GM23338 (cell line): ENCODE measurements at regions not wholly inside any gene's neighbourhood (a gene's known extent, or its start where the extent isn't known, plus 50 kb on each side); places are given as distances from the start of the nearest gene placed in this dataset.

ENCODE experiments used
- ATAC-seq: fragments of 200-7000 bp; cut with Tn5 transposase; 3 replicates; pipeline ENCODE4 v1.9.1; 2020
- DNase-seq: peaks from one replicate; pipeline ENCODE4 v3.0.0-alpha.2; 2015; ENCODE audit warnings: low spot score
- H2AFZ ChIP-seq: fragments of 200-600 bp; sonication (generic); 2 replicates; pipeline ENCODE4 v1.8.0; 2016; ENCODE audit warnings: antibody characterized with exemption, mild to moderate bottlenecking, moderate library complexity
- H3F3A ChIP-seq: fragments of 200-600 bp; sonication (generic); replicated peaks from 2 replicates; pipeline ENCODE4 v1.8.0; 2017; ENCODE audit warnings: antibody characterized with exemption, mixed run types, low read depth
- H3K27ac ChIP-seq: fragments of 200-600 bp; sonication (generic); 2 replicates; pipeline ENCODE4 v1.6.1; 2016; ENCODE audit warnings: low read depth
- H3K27me3 ChIP-seq: fragments of 200-600 bp; sonication (generic); 2 replicates; pipeline ENCODE4 v1.8.0; 2016; ENCODE audit warnings: mild to moderate bottlenecking, mixed run types, moderate library complexity; ENCODE audit not compliant: insufficient read depth
- H3K36me3 ChIP-seq: fragments of 200-600 bp; sonication (generic); 2 replicates; pipeline ENCODE4 v1.8.0; 2016; ENCODE audit warnings: mild to moderate bottlenecking; ENCODE audit not compliant: insufficient read depth
- H3K4me1 ChIP-seq: fragments of 200-600 bp; sonication (generic); 2 replicates; pipeline ENCODE4 v1.8.0; 2016; ENCODE audit warnings: mild to moderate bottlenecking, moderate library complexity; ENCODE audit not compliant: insufficient read depth
- H3K4me2 ChIP-seq: fragments of 200-600 bp; sonication (generic); 2 replicates; pipeline ENCODE4 v1.7.1; 2017; ENCODE audit warnings: mixed run types
- H3K4me3 ChIP-seq: fragments of 200-600 bp; sonication (generic); 2 replicates; pipeline ENCODE4 v1.6.1; 2016; ENCODE audit warnings: mixed run types
- H3K79me2 ChIP-seq: fragments of 200-600 bp; sonication (generic); replicated peaks from 2 replicates; pipeline ENCODE4 v1.8.0; 2017; ENCODE audit warnings: mild to moderate bottlenecking; ENCODE audit not compliant: insufficient read depth
- H3K9me2 ChIP-seq: fragments of 200-600 bp; sonication (generic); 2 replicates; pipeline ENCODE4 v1.8.0; 2017; ENCODE audit not compliant: insufficient read depth
- H4K20me1 ChIP-seq: fragments of 200-600 bp; sonication (generic); replicated peaks from 2 replicates; pipeline ENCODE4 v1.8.0; 2017; ENCODE audit warnings: mild to moderate bottlenecking; ENCODE audit not compliant: insufficient read depth
- H3K27ac Mint-ChIP-seq: 2 replicates; pipeline ENCODE4 v1.8.0; 2020; ENCODE audit warnings: inconsistent platforms, mild to moderate bottlenecking, moderate library complexity, mixed read lengths
- H3K27me3 Mint-ChIP-seq: 3 replicates; pipeline ENCODE4 v1.8.0; 2022; ENCODE audit warnings: low read depth, mild to moderate bottlenecking, moderate library complexity, mixed read lengths, inconsistent platforms; ENCODE audit not compliant: insufficient read depth, poor library complexity
- H3K36me3 Mint-ChIP-seq: 3 replicates; pipeline ENCODE4 v1.8.0; 2021; ENCODE audit warnings: low read depth, mild to moderate bottlenecking, inconsistent platforms, moderate library complexity, mixed read lengths
- H3K4me1 Mint-ChIP-seq: 3 replicates; pipeline ENCODE4 v1.8.0; 2020; ENCODE audit warnings: mild to moderate bottlenecking, inconsistent platforms, mixed read lengths
- H3K4me3 Mint-ChIP-seq: 3 replicates; pipeline ENCODE4 v1.8.0; 2021; ENCODE audit warnings: moderate library complexity, mild to moderate bottlenecking, inconsistent platforms, mixed read lengths
- H3K9me3 Mint-ChIP-seq: 3 replicates; pipeline ENCODE4 v1.8.0; 2020; ENCODE audit warnings: moderate library complexity, mild to moderate bottlenecking, inconsistent platforms, mixed read lengths
- CREB1 ChIP-seq: fragments of 250-450 bp; sonication (Bioruptor Pico); IDR thresholded peaks from 2 replicates; pipeline ENCODE4 v1.5.0; 2020; ENCODE audit warnings: low read depth, mild to moderate bottlenecking, moderate library complexity
- CTCF ChIP-seq, 2 experiments: fragments of 200-600 bp in 1 of 2; sonication (generic) in 1 of 2; conservative IDR thresholded peaks; 2 replicates each; pipeline versions ENCODE4 v1.5.1 to v1.6.1; 2016 to 2017; ENCODE audit warnings: antibody characterized with exemption in 2 of 2, low read depth in 2 of 2, mild to moderate bottlenecking in 2 of 2, moderate library complexity in 1 of 2
- ETS1 ChIP-seq: IDR thresholded peaks from 2 replicates; pipeline ENCODE4 v1.6.1; 2016; ENCODE audit warnings: antibody characterized with exemption
- EZH2 ChIP-seq: fragments of 200-600 bp; sonication (generic); IDR thresholded peaks from one replicate; pipeline ENCODE4 v1.8.0; 2017; ENCODE audit warnings: antibody characterized with exemption, mild to moderate bottlenecking, low read depth; ENCODE audit not compliant: unreplicated experiment
- EZH2phosphoT487 ChIP-seq: fragments of 200-600 bp; sonication (generic); IDR thresholded peaks from one replicate; pipeline ENCODE4 v1.8.1; 2018; ENCODE audit warnings: antibody characterized with exemption; ENCODE audit not compliant: unreplicated experiment
- JUNB ChIP-seq: IDR thresholded peaks from one replicate; pipeline ENCODE4 v1.6.1; 2016; ENCODE audit warnings: antibody characterized with exemption; ENCODE audit not compliant: unreplicated experiment
- NANOG ChIP-seq: IDR thresholded peaks from 2 replicates; pipeline ENCODE4 v1.6.1; 2016; ENCODE audit warnings: antibody characterized with exemption, borderline replicate concordance
- REST ChIP-seq: IDR thresholded peaks from one replicate; pipeline ENCODE4 v1.6.1; 2018; ENCODE audit warnings: antibody characterized with exemption; ENCODE audit not compliant: unreplicated experiment
- ZNF114 ChIP-seq: fragments of 250-450 bp; sonication (Bioruptor Pico); IDR thresholded peaks from 2 replicates; pipeline ENCODE4 v1.5.0; 2020; ENCODE audit warnings: mild to moderate bottlenecking, moderate library complexity
- ZNF331 ChIP-seq: fragments of 250-450 bp; sonication (Bioruptor Pico); IDR thresholded peaks from 2 replicates; pipeline ENCODE4 v1.5.0; 2020; ENCODE audit warnings: low read depth, mild to moderate bottlenecking, moderate library complexity
- TF ChIP-seq, protein P1 (sequence below): fragments of 250-450 bp; sonication (Bioruptor Pico); IDR thresholded peaks from 2 replicates; pipeline ENCODE4 v1.5.0; 2020; ENCODE audit warnings: mild to moderate bottlenecking, moderate library complexity

DNA sequence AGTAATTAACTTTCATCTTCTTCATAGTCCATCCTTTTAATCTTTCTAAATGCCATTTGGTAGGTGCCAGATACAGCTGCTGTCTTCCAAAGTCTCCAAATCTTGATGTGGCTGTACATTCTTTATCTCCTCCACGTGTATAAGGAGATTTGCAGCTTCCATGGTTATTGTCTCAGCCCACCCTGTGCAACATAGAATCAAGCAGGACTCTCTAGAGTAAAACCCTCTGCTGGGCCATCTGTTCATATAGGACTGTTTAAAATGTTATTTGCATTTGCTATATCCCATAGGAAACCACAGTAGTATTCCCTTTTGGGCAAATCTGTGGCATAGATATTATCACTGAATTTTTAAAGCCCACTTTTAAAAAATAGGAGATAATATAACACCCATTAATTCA lies 527.2 kb upstream of the EPHA5 start (continued):
- TF ChIP-seq REST: no peak
- no peak for TF ChIP-seq ZNF331 (CRISPR knock-in tag)
- no peak for TF ChIP-seq NANOG

DNA sequence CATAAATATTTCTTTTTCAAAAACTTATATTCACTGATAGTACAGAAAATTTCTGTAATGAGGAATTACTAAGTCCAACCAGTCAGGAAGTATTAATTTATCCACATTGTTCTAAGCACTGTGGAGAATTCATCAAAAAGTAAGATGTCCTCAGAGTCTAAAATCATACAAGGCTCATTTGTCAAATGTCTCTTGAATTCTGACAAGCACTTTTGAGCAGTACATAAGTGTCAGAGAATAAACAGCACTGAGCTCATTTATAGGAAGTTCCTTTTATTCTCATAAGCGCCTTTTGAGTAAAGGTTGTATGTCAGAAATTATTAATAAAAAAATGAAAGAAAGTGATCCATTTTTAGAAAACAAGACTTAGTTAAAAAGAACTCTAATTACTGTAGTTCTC lies 523.2 kb upstream of the EPHA5 start:
- Histone ChIP-seq H3K4me2 (no peak overlapping the region), H3K9me2 (no peaks in the 10 kb centered on the region), H2AFZ (no peak overlapping the region), H3K36me3 (no peaks in the 10 kb centered on the region), H3K79me2 (no peaks in the 10 kb centered on the region), H3K27me3 (no peaks in the 10 kb centered on the region), H3F3A (no peaks in the 10 kb centered on the region), H4K20me1 (no peaks in the 10 kb centered on the region), H3K27ac (no peak overlapping the region), H3K4me3 (no peak overlapping the region), H3K4me1 (no peaks in the 10 kb centered on the region)
- DNase-seq: no peak
- no peak overlapping the region for H3K4me3 Mint-ChIP-seq
- 0 out of 3 replicates have a peak, but pooled peaks cover 3% of the 10 kb centered on the region for H3K4me1 Mint-ChIP-seq
- H3K27ac Mint-ChIP-seq: no peak overlapping the region
- H3K36me3 Mint-ChIP-seq: no peaks in the 10 kb centered on the region
- no peaks in the 10 kb centered on the region for H3K9me3 Mint-ChIP-seq
- no peaks in the 10 kb centered on the region for H3K27me3 Mint-ChIP-seq
- no peak for ATAC-seq
- TF ChIP-seq EZH2 (no peak), ZNF114 (CRISPR knock-in tag) (no peak), EZH2phosphoT487 (no peak), ETS1 (no peak), CREB1 (CRISPR knock-in tag) (no peak), CTCF (conservative IDR thresholded peaks at IDR 0.05; ENCODE audit: low read depth in 2 of 2) (no peak), JUNB (no peak)
- TF ChIP-seq, protein P1, sequence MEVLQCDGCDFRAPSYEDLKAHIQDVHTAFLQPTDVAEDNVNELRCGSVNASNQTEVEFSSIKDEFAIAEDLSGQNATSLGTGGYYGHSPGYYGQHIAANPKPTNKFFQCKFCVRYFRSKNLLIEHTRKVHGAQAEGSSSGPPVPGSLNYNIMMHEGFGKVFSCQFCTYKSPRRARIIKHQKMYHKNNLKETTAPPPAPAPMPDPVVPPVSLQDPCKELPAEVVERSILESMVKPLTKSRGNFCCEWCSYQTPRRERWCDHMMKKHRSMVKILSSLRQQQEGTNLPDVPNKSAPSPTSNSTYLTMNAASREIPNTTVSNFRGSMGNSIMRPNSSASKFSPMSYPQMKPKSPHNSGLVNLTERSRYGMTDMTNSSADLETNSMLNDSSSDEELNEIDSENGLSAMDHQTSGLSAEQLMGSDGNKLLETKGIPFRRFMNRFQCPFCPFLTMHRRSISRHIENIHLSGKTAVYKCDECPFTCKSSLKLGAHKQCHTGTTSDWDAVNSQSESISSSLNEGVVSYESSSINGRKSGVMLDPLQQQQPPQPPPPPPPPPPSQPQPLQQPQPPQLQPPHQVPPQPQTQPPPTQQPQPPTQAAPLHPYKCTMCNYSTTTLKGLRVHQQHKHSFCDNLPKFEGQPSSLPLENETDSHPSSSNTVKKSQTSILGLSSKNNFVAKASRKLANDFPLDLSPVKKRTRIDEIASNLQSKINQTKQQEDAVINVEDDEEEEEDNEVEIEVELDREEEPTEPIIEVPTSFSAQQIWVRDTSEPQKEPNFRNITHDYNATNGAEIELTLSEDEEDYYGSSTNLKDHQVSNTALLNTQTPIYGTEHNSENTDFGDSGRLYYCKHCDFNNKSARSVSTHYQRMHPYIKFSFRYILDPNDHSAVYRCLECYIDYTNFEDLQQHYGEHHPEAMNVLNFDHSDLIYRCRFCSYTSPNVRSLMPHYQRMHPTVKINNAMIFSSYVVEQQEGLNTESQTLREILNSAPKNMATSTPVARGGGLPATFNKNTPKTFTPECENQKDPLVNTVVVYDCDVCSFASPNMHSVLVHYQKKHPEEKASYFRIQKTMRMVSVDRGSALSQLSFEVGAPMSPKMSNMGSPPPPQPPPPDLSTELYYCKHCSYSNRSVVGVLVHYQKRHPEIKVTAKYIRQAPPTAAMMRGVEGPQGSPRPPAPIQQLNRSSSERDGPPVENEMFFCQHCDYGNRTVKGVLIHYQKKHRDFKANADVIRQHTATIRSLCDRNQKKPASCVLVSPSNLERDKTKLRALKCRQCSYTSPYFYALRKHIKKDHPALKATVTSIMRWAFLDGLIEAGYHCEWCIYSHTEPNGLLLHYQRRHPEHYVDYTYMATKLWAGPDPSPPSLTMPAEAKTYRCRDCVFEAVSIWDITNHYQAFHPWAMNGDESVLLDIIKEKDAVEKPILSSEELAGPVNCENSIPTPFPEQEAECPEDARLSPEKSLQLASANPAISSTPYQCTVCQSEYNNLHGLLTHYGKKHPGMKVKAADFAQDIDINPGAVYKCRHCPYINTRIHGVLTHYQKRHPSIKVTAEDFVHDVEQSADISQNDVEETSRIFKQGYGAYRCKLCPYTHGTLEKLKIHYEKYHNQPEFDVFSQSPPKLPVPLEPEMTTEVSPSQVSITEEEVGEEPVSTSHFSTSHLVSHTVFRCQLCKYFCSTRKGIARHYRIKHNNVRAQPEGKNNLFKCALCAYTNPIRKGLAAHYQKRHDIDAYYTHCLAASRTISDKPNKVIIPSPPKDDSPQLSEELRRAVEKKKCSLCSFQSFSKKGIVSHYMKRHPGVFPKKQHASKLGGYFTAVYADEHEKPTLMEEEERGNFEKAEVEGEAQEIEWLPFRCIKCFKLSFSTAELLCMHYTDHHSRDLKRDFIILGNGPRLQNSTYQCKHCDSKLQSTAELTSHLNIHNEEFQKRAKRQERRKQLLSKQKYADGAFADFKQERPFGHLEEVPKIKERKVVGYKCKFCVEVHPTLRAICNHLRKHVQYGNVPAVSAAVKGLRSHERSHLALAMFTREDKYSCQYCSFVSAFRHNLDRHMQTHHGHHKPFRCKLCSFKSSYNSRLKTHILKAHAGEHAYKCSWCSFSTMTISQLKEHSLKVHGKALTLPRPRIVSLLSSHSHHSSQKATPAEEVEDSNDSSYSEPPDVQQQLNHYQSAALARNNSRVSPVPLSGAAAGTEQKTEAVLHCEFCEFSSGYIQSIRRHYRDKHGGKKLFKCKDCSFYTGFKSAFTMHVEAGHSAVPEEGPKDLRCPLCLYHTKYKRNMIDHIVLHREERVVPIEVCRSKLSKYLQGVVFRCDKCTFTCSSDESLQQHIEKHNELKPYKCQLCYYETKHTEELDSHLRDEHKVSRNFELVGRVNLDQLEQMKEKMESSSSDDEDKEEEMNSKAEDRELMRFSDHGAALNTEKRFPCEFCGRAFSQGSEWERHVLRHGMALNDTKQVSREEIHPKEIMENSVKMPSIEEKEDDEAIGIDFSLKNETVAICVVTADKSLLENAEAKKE (CRISPR knock-in tag): no peak
